Ovary (tissue), 7 donors: ENCODE measurements at regions not wholly inside any gene's neighbourhood (a gene's known extent, or its start where the extent isn't known, plus 50 kb on each side); places are given as distances from the start of the nearest gene placed in this dataset.

Experiments used
- DNase-seq, 5 donors: peaks; one replicate each; pipeline ENCODE4 v3.0.0-alpha.2; 2019 to 2020
- H3K27ac ChIP-seq, 2 donors: fragments of 200-600 bp; one replicate each; pipeline versions ENCODE4 v1.5.1 to v1.8.0; 2019 to 2022
- H3K27me3 ChIP-seq: fragments of 200-600 bp; one replicate; pipeline ENCODE4 v1.8.0; 2022
- H3K36me3 ChIP-seq: fragments of 200-600 bp; sonication (generic); one replicate; pipeline ENCODE4 v1.5.1; 2019
- H3K4me1 ChIP-seq: one replicate; pipeline ENCODE4 v1.8.1; 2013; ENCODE audit warnings: mild to moderate bottlenecking, moderate library complexity; ENCODE audit not compliant: insufficient read depth
- H3K4me3 ChIP-seq: fragments of 200-600 bp; sonication (generic); one replicate; pipeline ENCODE4 v1.5.1; 2017
- H3K9me3 ChIP-seq, 2 donors: fragments of 200-600 bp in 1 of 2; sonication (generic) in 1 of 2; one replicate each; pipeline versions ENCODE4 v1.5.1 to v1.8.1; 2013 to 2019; ENCODE audit warnings: mild to moderate bottlenecking in 1 of 2, moderate library complexity in 1 of 2
- CTCF ChIP-seq, 3 donors: fragments of 450-650 bp in 2 of 3; fragments of 200-600 bp in 1 of 3; IDR thresholded peaks; one replicate each; pipeline versions ENCODE4 v1.5.1 to v1.8.0; 2016 to 2022; ENCODE audit warnings: antibody characterized with exemption in 3 of 3, mild to moderate bottlenecking in 1 of 3
- EP300 ChIP-seq: sonication (generic); formaldehyde crosslinking; IDR thresholded peaks from one replicate; pipeline ENCODE4 v1.6.1; 2017; ENCODE audit warnings: antibody characterized with exemption
- POLR2A ChIP-seq: fragments of 450-650 bp; IDR thresholded peaks from one replicate; pipeline ENCODE4 v1.6.1; 2017; ENCODE audit warnings: antibody characterized with exemption, mild to moderate bottlenecking, moderate library complexity
- WGBS, 3 donors: extraction: QIAGEN DNeasy Blood & Tissue Kit in 1 of 3; methylation state at CpG; one replicate each; pipeline versions ENCODE4 v1.1.5 to v1.1.7; 2013 to 2017; 5-methylcytosine and 5-hydroxymethylcytosine counted together
- intact Hi-C, 4 donors: fragments of 100-400 bp; cut with DNase I; formaldehyde crosslinking; loops; one replicate each; pipeline versions ENCODE4 v1.11.0 to v1.15.1; 2022 to 2023
- donor health status: DM: no; HTN: no; CAD: no; lungs with moderate emphysema.
- donor health status: DM: no; HTN: no; CAD: no.
- donor health status: Bipolar disorder and iron deficiency.
- donor health status: DM: no; HTN: no; CAD: no.
- donor health status: DM: yes; HTN: yes; CAD: no.

GRCh38 chr5:61675015-61675692 is 343.1 kb downstream of the ZSWIM6 start:
- Histone ChIP-seq H3K27me3 (no peaks in the 10 kb centered on the region), H3K4me3 (no peak overlapping the region), H3K4me1 (no peaks in the 10 kb centered on the region), H3K27ac (no peak overlapping the region), H3K36me3 (no peaks in the 10 kb centered on the region), H3K9me3 (no peaks in the 10 kb centered on the region)
- WGBS, 3 donors, result 90 to 95% (median 92%) methylated on average over 5 of the region's 5 CpGs
- TF ChIP-seq EP300 (no peak), POLR2A (no peak), CTCF (IDR thresholded peaks at IDR 0.05) (no peak)
- intact Hi-C loops, result no loop called here
- DNase-seq, result no peak

- DNase-seq, result no peak
- intact Hi-C loops, result no loop called here
- 76 to 89% (median 84%) methylated on average over 2 of the region's 2 CpGs for WGBS, 3 donors
- Histone ChIP-seq H3K27me3 (no peaks in the 10 kb centered on the region), H3K27ac (no peak overlapping the region), H3K4me3 (no peak overlapping the region), H3K36me3 (no peaks in the 10 kb centered on the region), H3K9me3 (no peaks in the 10 kb centered on the region), H3K4me1 (no peaks in the 10 kb centered on the region)
- TF ChIP-seq POLR2A (no peak), CTCF (IDR thresholded peaks at IDR 0.05) (no peak), EP300 (no peak)
Measured at GRCh38 chr5:61677220-61677619, 345.2 kb downstream of the ZSWIM6 start.

GRCh38 chr5:61678966-61679365 is 346.9 kb downstream of the ZSWIM6 start:
- TF ChIP-seq POLR2A, result no peak
- no peak for TF ChIP-seq CTCF (IDR thresholded peaks at IDR 0.05)
- no peak for TF ChIP-seq EP300
- no peaks in the 10 kb centered on the region for H3K27me3 ChIP-seq
- 84 to 91% (median 87%) methylated on average over 4 of the region's 4 CpGs for WGBS, 3 donors
- H3K9me3 ChIP-seq, result no peaks in the 10 kb centered on the region
- intact Hi-C loops, result no loop called here
- no peak overlapping the region for H3K4me3 ChIP-seq
- no peaks in the 10 kb centered on the region for H3K36me3 ChIP-seq
- no peaks in the 10 kb centered on the region for H3K4me1 ChIP-seq
- DNase-seq, result no peak
- H3K27ac ChIP-seq, result no peak overlapping the region

- H3K9me3 ChIP-seq, result no peaks in the 10 kb centered on the region
- intact Hi-C loops, result no loop called here
- H3K27me3 ChIP-seq, result no peaks in the 10 kb centered on the region
- no peak for DNase-seq
- TF ChIP-seq EP300 (no peak), POLR2A (no peak), CTCF (IDR thresholded peaks at IDR 0.05) (no peak)
- H3K4me1 ChIP-seq, result no peaks in the 10 kb centered on the region
- WGBS, 3 donors, result 66 to 75% (median 72%) methylated on average over 3 of the region's 3 CpGs
- no peak overlapping the region for H3K4me3 ChIP-seq
- H3K27ac ChIP-seq, result no peak overlapping the region
- no peaks in the 10 kb centered on the region for H3K36me3 ChIP-seq
Measured at GRCh38 chr5:61679562-61679961, 347.5 kb downstream of the ZSWIM6 start.
